ENCODE measurements at regions not wholly inside any gene's neighbourhood (a gene's known extent, or its start where the extent isn't known, plus 50 kb on each side); places are given as distances from the start of the nearest gene placed in this dataset.

- in situ Hi-C loops (cut with HindIII; ENCODE audit: low sequenced_read_pairs): no loop called here
- DNase-seq (ENCODE audit: low spot score): no peak
These were observed 93.9 kb upstream of the SPATA13 start for GRCh38 chr13:24066405-24067295.

DNA sequence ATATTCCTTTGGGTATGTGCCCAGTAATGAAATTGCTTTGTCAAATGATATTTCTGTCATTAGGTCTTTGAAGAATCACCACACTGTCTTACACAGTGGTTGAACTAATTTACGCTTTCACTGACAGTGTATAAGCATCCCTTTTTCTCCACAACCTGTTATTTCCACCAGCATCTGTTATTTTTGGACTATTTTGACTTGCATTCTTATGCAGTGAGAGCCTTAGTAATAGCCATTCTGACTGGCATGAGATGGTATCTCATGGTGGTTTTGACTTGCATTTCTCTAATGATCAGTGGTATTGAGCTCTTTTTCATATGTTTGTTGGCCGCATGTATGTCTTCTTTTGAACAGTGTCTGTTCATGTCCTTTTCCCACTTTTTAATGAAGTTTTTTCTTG lies 92.0 kb upstream of the SPATA13 start:
- in situ Hi-C loops (cut with HindIII; ENCODE audit: low sequenced_read_pairs): no loop called here
- DNase-seq (ENCODE audit: low spot score): no peak

GRCh38 chr13:24071016-24071415 lies 89.5 kb upstream of the SPATA13 start:
- DNase-seq (ENCODE audit: low spot score): no peak
- in situ Hi-C loops (cut with HindIII; ENCODE audit: low sequenced_read_pairs): no loop called here

DNA sequence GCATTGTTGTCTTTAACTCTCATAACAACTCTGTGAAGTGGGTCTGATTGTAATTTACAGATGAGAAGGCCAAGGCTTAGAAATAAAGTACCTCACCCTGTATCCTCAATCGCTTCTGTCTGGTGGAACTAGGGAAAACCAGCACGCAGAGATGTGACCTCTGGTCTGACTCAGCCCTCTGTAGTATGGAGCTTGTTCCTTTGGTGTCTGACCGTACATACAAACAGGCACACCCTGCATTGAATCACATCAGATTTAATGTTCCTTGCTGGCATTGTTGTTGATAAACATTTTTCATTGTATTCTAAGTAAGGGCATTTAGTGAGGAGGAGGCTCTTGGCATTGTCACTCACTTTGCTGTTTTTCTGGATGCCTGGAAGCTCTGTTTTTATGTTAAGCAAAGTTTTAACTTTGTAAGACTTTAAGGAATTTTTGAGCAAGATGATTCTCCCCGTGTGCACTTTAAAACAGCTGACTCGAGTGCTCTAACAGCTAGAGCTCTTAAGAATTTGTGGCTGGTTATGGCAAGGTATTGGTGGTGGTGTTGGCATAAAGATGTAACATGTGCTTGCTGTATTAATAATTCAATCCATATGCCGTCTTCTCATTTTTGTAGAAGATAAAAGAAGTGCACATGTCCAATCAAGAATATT lies 89.0 kb upstream of the SPATA13 start:
- in situ Hi-C loops (cut with HindIII; ENCODE audit: low sequenced_read_pairs): no loop called here
- no peak for DNase-seq (ENCODE audit: low spot score)

DNA sequence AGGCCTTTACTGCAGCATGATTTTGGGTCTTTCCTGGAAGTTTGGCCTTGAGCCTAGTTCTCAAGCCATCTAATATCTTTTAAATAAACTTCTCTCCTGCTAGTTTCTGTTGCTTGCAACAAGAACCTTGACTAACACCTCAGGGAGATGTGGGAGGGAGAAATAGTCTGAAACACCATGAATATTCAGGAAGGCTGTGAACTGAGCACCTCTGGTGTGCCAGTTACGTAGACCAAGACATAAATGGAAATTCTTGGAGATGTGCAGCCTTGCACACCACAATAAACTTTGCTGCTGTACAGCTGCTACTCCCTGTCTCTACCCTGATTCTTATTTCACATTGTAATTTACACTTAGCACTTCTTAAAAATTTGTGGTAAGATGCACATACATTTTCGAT lies 86.9 kb upstream of the SPATA13 start:
- no peak for DNase-seq (ENCODE audit: low spot score)
- in situ Hi-C loops (cut with HindIII; ENCODE audit: low sequenced_read_pairs): no loop called here

GRCh38 chr13:24074678-24075077 lies 85.8 kb upstream of the SPATA13 start:
- DNase-seq (ENCODE audit: low spot score): peak; percentile 5
- in situ Hi-C loops (cut with HindIII; ENCODE audit: low sequenced_read_pairs): no loop called here

DNA sequence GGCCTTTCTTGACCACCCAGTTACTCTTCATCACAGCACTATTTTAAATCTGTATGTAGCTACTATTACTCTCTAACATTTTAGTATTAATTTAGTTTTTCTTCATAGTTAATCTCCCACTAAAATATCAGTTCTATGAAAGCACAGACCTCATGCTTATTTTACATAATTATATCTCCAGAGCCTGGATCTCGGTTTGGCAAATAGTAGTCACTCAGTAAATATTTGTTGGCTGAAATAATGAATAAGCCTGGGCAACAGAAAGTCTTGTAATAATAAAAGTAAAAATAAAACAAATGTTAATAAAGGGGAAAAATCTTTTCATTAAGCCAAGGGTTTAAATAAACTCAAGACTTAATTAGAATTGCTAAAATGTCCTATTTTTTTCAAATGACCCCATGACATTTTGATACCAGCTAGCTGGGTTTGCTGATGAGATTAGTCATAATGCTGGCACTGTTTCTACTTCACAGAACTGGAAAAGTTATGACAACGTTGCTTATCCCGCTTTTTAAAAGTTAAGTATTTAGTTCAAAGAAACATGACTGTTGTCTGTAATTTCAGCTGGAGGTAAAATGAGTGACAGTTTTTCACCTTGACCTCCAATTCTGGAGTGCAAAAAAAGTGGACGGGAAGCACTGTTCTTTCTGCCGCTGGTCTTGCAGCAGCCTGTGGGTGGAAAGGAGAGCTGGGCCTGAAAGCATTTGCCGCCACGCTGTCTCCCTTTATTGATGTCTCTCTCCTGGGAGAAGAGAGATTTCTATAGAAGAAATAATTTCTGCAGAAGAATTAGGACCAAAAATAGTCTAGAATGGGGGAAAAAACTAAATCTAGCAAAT lies 85.2 kb upstream of the SPATA13 start:
- in situ Hi-C loops (cut with HindIII; ENCODE audit: low sequenced_read_pairs): no loop called here
- no peak for DNase-seq (ENCODE audit: low spot score)

DNA sequence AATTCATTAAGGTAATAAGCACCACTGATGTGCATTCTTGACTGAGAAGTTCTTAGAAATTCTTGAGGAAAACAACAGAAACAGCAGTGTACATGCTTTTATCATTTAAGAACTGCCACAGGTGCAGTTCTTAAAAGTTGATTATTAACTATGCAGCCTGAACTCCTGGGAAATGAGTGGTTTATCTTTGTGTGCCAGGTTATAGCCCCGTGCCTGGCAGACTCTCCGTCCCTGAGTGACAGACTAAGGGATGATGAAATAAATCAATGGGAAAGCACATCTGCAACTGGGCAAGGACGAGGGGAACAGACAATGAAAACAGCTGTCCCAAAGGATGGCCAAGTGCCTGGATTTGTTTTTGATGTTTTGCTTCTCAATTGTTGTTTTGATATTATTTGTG lies 84.4 kb upstream of the SPATA13 start:
- no peak for DNase-seq (ENCODE audit: low spot score)
- in situ Hi-C loops (cut with HindIII; ENCODE audit: low sequenced_read_pairs): no loop called here

DNA sequence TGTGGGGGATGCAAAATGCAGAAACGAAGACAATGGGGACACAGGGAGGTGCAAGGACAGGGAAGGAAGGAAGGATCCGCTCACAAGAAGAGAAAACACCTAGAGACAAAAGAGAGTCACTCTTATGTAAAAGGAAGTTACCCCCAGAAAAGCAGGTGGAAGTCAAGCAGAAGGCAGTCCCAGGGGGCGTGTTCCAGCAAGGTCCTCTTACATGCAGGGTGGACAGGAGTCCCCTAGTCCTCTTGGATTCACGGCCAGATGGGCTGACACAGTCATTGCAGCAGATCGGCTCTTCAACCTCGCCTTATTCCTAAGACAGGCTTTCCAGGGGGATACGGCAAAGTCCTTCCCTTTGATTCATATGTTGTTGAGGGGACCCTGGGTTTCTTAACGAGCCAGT lies 83.9 kb upstream of the SPATA13 start:
- no peak for DNase-seq (ENCODE audit: low spot score)
- in situ Hi-C loops (cut with HindIII; ENCODE audit: low sequenced_read_pairs): no loop called here

DNA sequence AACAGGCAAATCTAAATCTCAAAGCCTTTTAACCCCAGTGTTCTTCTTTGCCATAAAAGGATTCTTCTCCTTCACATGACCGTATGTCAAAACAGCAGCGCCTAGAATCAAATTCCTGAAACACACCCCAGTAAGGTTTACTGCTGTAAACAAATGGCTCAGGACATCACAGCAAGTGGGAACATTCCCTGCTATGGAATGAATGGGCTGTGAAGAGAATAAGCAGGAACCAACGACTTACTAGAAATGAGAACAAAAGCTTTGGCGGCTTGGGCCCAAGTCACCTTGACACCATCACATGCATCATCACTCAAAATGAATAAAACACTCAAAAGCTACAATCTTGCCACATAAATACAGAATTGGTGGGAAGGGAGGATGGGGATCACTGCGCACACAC lies 80.4 kb upstream of the SPATA13 start:
- no peak for DNase-seq (ENCODE audit: low spot score)
- in situ Hi-C loops (cut with HindIII; ENCODE audit: low sequenced_read_pairs): no loop called here

DNA sequence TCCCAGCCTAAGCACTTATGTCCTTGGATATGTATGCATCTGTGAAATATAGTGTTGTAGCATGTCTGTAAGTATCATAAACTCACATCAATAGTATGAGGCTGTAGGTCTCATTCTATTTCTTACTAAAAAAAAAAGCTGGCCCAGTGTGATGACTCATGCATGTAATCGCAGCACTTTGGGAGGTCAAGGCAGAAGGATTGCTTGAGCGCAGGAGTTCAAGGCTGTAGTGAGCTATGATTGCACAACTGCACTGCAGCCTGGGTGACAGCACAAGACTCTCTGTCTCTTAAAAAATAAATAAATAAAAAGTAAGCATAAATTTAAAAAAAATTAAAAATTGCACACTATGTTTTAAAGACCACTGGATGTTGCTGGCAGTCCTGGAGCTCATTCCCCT lies 79.1 kb upstream of the SPATA13 start:
- DNase-seq (ENCODE audit: low spot score): no peak
- in situ Hi-C loops (cut with HindIII; ENCODE audit: low sequenced_read_pairs): no loop called here

- no peak for DNase-seq (ENCODE audit: low spot score)
These were observed 77.4 kb upstream of the SPATA13 start for GRCh38 chr13:24083141-24083540.

DNA sequence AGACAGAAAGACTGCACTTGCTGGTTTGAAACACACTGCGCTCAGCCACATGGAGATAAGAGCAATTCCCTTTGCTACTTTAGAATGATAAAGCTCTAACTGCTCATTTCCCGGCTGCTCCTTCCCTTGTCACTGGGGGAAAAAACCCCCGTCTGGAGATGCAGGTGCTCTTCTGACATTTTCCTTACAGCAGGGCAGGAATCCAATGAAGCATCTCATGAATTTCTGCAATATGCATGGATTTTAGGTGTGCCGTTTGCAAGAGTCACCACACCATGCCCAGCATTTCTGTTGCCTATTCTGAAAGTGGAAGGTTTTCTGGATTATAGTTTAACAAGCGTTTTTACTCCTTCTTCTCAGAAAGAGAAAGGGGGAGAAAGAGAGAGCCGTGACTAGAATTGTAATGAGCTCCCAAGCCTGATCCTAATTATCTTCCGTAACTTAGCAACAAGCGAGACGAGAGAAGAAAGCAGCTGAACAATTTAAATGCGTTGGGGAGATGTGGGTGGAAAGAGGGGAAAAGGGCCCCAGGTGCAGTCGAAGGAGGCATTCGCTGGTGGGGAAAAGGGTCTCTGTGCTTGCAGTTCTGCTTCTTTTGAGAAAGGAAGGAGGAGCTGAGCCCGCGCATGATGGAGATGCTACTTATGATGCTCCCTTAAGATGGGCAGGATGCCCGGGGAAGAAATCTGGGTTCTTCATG lies 76.6 kb upstream of the SPATA13 start:
- in situ Hi-C loops (cut with HindIII; ENCODE audit: low sequenced_read_pairs): no loop called here
- DNase-seq (ENCODE audit: low spot score): peak; percentile 8

More at GRCh38 chr13:24083141-24083540, 77.4 kb upstream of the SPATA13 start:
- in situ Hi-C loops (cut with HindIII; ENCODE audit: low sequenced_read_pairs): no loop called here

GRCh38 chr13:24085662-24086061 lies 74.9 kb upstream of the SPATA13 start:
- DNase-seq (ENCODE audit: low spot score): no peak
- in situ Hi-C loops (cut with HindIII; ENCODE audit: low sequenced_read_pairs): no loop called here

- in situ Hi-C loops (cut with HindIII; ENCODE audit: low sequenced_read_pairs): no loop called here
- no peak for DNase-seq (ENCODE audit: low spot score)
These were observed 73.9 kb upstream of the SPATA13 start for GRCh38 chr13:24086642-24087041.

- DNase-seq (ENCODE audit: low spot score): no peak
- in situ Hi-C loops (cut with HindIII; ENCODE audit: low sequenced_read_pairs): no loop called here
These were observed 72.8 kb upstream of the SPATA13 start for GRCh38 chr13:24087605-24088225.

- DNase-seq (ENCODE audit: low spot score): no peak
- in situ Hi-C loops (cut with HindIII; ENCODE audit: low sequenced_read_pairs): no loop called here
These were observed 70.5 kb upstream of the SPATA13 start for GRCh38 chr13:24090049-24090448.

DNA sequence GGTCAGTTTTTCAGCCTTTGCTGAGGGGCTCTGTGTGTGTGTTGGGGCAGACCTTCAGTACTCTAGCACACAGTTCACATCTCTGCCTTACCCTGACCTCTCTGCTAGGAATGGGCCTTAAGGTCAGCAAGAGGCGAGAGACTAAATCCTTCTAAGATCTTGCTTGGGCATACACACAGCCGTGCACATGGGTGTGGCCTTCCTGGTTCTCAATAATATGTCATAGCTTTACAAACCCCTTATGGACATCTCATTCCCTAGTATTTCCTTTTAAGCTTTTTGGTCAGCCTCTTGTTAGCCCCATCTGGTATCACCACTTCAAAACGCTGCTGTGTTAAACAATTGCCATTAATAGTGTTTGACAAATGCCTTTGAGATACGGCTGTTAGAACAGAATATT lies 69.4 kb upstream of the SPATA13 start:
- in situ Hi-C loops (cut with HindIII; ENCODE audit: low sequenced_read_pairs): no loop called here

DNA sequence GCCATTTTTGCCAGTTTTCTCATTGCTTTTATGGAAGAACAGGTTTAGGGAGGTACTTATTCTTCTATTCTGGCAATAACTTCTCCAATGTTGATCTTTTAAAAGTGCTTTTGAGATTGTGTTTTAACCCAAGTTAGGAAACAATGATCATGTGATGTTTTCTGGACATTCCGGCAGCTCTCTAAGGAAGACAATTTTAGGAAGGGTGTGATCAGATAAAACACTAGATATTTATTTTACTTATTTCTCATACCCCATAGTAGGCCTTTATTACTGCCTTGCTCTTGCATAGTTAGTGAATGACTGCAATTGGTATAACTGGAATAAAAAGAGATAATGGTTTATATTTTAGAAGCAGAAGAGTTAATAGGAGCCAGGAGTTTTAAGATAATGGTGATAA lies 68.4 kb upstream of the SPATA13 start:
- in situ Hi-C loops (cut with HindIII; ENCODE audit: low sequenced_read_pairs): no loop called here
- DNase-seq (ENCODE audit: low spot score): no peak

More for the DNA sequence above, 69.4 kb upstream of the SPATA13 start:
- DNase-seq (ENCODE audit: low spot score): no peak
